B cell (primary cell): ENCODE measurements at regions not wholly inside any gene's neighbourhood (a gene's known extent, or its start where the extent isn't known, plus 50 kb on each side); places are given as distances from the start of the nearest gene placed in this dataset.

Experiments
- ATAC-seq: fragments of 200-7000 bp; cut with Tn5 transposase; one replicate; pipeline ENCODE4 v1.10.0; 2021; ENCODE audit warnings: low read depth, mild to moderate bottlenecking, moderate number of reproducible peaks, moderate library complexity
- CTCF ChIA-PET: fragments of 350-600 bp; sonication (Branson Sonifier 250); formaldehyde crosslinking; loops from one replicate; lab custom pipeline; 2021; ENCODE audit warnings: antibody characterized with exemption, inconsistent platforms; lab: Charles Lee
- POLR2A ChIA-PET: fragments of 350-600 bp; sonication (Branson Sonifier 250); formaldehyde crosslinking; loops from one replicate; lab custom pipeline; 2021; ENCODE audit warnings: antibody characterized with exemption; lab: Charles Lee
- DNase-seq: peaks from one replicate; pipeline ENCODE4 v3.0.0; 2013
- H2AFZ ChIP-seq: 2 replicates; pipeline ENCODE4 v1.6.1; 2012; ENCODE audit warnings: mild to moderate bottlenecking, low read depth, low read length; ENCODE audit not compliant: insufficient read depth, poor library complexity, severe bottlenecking
- H3K27ac ChIP-seq, 2 donors: 1 replicate in 1 of 2; 2 replicates in 1 of 2; pipeline ENCODE4 v1.5.1; 2012 to 2013; ENCODE audit warnings: low read length in 2 of 2, mild to moderate bottlenecking in 2 of 2, moderate library complexity in 1 of 2
- H3K27me3 ChIP-seq, 4 experiments: fragments of 200-600 bp in 1 of 4; sonication (generic) in 1 of 4; replicated peaks in 1 of 4; 1 replicate in 2 of 4; 2 replicates in 2 of 4; pipeline versions ENCODE4 v1.6.1 to v1.7.0; 2013 to 2016; ENCODE audit warnings: low read length in 3 of 4, mild to moderate bottlenecking in 2 of 4, mixed read lengths in 1 of 4, moderate library complexity in 1 of 4; ENCODE audit not compliant: insufficient read depth in 4 of 4, control insufficient read depth in 3 of 4; ENCODE audit errors: control extremely low read depth in 1 of 4
- H3K36me3 ChIP-seq, 2 experiments: replicated peaks in 1 of 2; 1 replicate in 1 of 2; 2 replicates in 1 of 2; pipeline versions ENCODE4 v1.6.1 to v1.7.1; 2013; ENCODE audit warnings: low read length in 1 of 2; ENCODE audit not compliant: insufficient read depth in 2 of 2, control insufficient read depth in 1 of 2; ENCODE audit errors: control extremely low read depth in 1 of 2, extremely low read depth in 1 of 2
- H3K4me1 ChIP-seq, 2 donors: fragments of 200-600 bp in 1 of 2; sonication (generic) in 1 of 2; 1 replicate in 1 of 2; 2 replicates in 1 of 2; pipeline versions ENCODE4 v1.5.1 to v1.6.1; 2013 to 2017; ENCODE audit warnings: low read length in 2 of 2; ENCODE audit not compliant: control insufficient read depth in 2 of 2, insufficient read depth in 2 of 2
- H3K4me2 ChIP-seq: replicated peaks from 2 replicates; pipeline ENCODE3; 2012; ENCODE audit warnings: mild to moderate bottlenecking, low read depth, low read length; ENCODE audit not compliant: poor library complexity, severe bottlenecking
- H3K4me3 ChIP-seq, 5 experiments: fragments of 200-600 bp in 1 of 5; sonication (generic) in 1 of 5; 1 replicate in 3 of 5; 2 replicates in 2 of 5; pipeline versions ENCODE4 v1.5.1 to v1.7.0; 2011 to 2016; ENCODE audit warnings: low read length in 4 of 5, mild to moderate bottlenecking in 4 of 5, low read depth in 2 of 5, control low read depth in 1 of 5, moderate library complexity in 1 of 5; ENCODE audit not compliant: insufficient read depth in 1 of 5; ENCODE audit errors: control extremely low read depth in 1 of 5, extremely low read depth in 1 of 5
- H3K79me2 ChIP-seq: fragments of 200-600 bp; sonication (generic); one replicate; pipeline ENCODE4 v1.6.0; 2016; ENCODE audit warnings: low read length; ENCODE audit not compliant: control insufficient read depth, insufficient read depth
- H3K9ac ChIP-seq: fragments of 200-600 bp; sonication (generic); 2 replicates; pipeline ENCODE4 v1.6.1; 2017; ENCODE audit warnings: mild to moderate bottlenecking, low read length, moderate library complexity
- H3K9me3 ChIP-seq, 3 donors: one replicate each; pipeline versions ENCODE4 v1.6.1 to v1.7.1; 2013; ENCODE audit warnings: low read length in 2 of 3; ENCODE audit not compliant: control insufficient read depth in 2 of 3, insufficient read depth in 1 of 3; ENCODE audit errors: control extremely low read depth in 1 of 3
- H4K20me1 ChIP-seq: 2 replicates; pipeline ENCODE4 v1.6.0; 2012; ENCODE audit warnings: mild to moderate bottlenecking, low read length; ENCODE audit not compliant: insufficient read depth, control insufficient read depth, poor library complexity, severe bottlenecking
- H3K27ac Mint-ChIP-seq: one replicate; pipeline ENCODE4 v1.8.0; 2021; ENCODE audit warnings: mixed read lengths
- H3K27me3 Mint-ChIP-seq: one replicate; pipeline ENCODE4 v1.8.0; 2021; ENCODE audit warnings: mixed read lengths
- H3K4me1 Mint-ChIP-seq: one replicate; pipeline ENCODE4 v1.8.0; 2021; ENCODE audit warnings: mixed read lengths
- H3K4me3 Mint-ChIP-seq: one replicate; pipeline ENCODE4 v1.8.0; 2021; ENCODE audit warnings: mixed read lengths
- H3K9me3 Mint-ChIP-seq: one replicate; pipeline ENCODE4 v1.8.0; 2022; ENCODE audit warnings: mixed read lengths; ENCODE audit not compliant: insufficient read depth
- EZH2 ChIP-seq: IDR thresholded peaks from 2 replicates; pipeline ENCODE4 v1.6.1; 2012; ENCODE audit warnings: borderline replicate concordance, low read depth, mild to moderate bottlenecking, moderate library complexity, low read length; ENCODE audit not compliant: insufficient read depth, poor library complexity, severe bottlenecking
- WGBS: methylation state at CpG from one replicate; pipeline ENCODE4 v1.1.5; 2013; ENCODE audit warnings: missing lambda C conversion rate; ENCODE audit not compliant: insufficient coverage; 5-methylcytosine and 5-hydroxymethylcytosine counted together
- intact Hi-C: fragments of 100-400 bp; cut with micrococcal nuclease; formaldehyde crosslinking; loops from one replicate; pipeline ENCODE4 v1.10.0; 2022
- TF ChIP-seq, protein P1 (sequence below): fragments of 200-600 bp; IDR thresholded peaks from one replicate; pipeline ENCODE4 v1.8.0; 2022; ENCODE audit warnings: antibody characterized with exemption, mild to moderate bottlenecking

DNA sequence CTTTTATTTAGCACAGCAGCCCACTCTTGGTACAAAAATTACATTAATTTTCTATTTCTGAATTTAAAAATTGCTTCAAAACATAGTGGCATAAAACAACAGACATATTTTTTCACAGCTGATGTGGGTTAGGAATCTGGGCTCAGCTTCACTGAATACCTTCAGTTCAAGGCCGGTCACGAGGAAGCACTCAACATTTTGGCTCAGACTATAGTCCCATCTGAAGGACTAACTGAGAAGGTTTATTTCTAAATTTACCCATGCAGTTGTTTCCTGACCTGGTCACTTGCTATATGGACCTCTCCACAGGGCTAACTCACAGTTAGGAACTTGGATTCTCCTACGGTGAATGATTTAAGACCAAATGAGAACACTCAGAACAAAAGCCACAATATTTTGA is 1230.2 kb upstream of the ADGRL3 start:
- Histone ChIP-seq H3K4me2 (no peak overlapping the region), H3K4me3 (no peak overlapping the region), H3K36me3 (no peaks in the 10 kb centered on the region), H3K4me1 (no peaks in the 10 kb centered on the region), H3K9me3 (peaks cover 0 to 3% (median 0%) of the 10 kb centered on the region in 3 donors), H2AFZ (no peak overlapping the region), H4K20me1 (no peaks in the 10 kb centered on the region), H3K79me2 (no peaks in the 10 kb centered on the region), H3K27me3 (no peaks in the 10 kb centered on the region), H3K9ac (no peak overlapping the region), H3K27ac (no peak overlapping the region)
- DNase-seq (no peak), ATAC-seq (no peak)
- Mint-ChIP-seq H3K4me3 (no peak overlapping the region), H3K27ac (no peak overlapping the region), H3K9me3 (peaks cover 2% of the 10 kb centered on the region), H3K4me1 (no peaks in the 10 kb centered on the region), H3K27me3 (no peaks in the 10 kb centered on the region)
- CTCF ChIA-PET, result no interaction called here
- TF ChIP-seq, protein P1, sequence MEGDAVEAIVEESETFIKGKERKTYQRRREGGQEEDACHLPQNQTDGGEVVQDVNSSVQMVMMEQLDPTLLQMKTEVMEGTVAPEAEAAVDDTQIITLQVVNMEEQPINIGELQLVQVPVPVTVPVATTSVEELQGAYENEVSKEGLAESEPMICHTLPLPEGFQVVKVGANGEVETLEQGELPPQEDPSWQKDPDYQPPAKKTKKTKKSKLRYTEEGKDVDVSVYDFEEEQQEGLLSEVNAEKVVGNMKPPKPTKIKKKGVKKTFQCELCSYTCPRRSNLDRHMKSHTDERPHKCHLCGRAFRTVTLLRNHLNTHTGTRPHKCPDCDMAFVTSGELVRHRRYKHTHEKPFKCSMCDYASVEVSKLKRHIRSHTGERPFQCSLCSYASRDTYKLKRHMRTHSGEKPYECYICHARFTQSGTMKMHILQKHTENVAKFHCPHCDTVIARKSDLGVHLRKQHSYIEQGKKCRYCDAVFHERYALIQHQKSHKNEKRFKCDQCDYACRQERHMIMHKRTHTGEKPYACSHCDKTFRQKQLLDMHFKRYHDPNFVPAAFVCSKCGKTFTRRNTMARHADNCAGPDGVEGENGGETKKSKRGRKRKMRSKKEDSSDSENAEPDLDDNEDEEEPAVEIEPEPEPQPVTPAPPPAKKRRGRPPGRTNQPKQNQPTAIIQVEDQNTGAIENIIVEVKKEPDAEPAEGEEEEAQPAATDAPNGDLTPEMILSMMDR, result no peak
- no peak for TF ChIP-seq EZH2
- intact Hi-C loops, result no loop called here
- POLR2A ChIA-PET, result no interaction called here
- WGBS, result 82% methylated on average over 2 of the region's 3 CpGs

DNA sequence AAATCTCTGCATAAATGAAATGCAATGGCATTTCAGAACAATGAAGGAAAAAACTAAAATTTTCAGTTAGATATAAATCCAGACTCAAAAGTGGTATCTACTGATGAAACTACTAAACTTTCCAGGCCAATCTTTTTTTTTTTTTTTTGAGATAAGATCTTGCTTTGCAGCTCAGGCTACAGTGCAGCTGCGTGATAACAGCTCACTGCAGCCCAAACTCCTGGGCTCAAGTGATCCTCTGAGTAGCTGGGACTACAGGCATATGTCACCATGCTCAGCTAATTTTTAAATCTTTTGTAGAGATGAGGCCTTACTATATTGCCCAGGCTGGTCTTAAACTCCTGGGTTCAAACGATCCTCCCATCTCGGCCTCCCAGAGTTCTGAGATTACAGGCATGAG is 1228.2 kb upstream of the ADGRL3 start:
- ATAC-seq (no peak), DNase-seq (no peak)
- no peak overlapping the region for H3K27ac ChIP-seq
- Mint-ChIP-seq H3K27ac (no peak overlapping the region), H3K9me3 (peaks cover 2% of the 10 kb centered on the region), H3K4me1 (no peaks in the 10 kb centered on the region), H3K4me3 (no peak overlapping the region), H3K27me3 (no peaks in the 10 kb centered on the region)
- no peaks in the 10 kb centered on the region for H4K20me1 ChIP-seq
- WGBS, result 57% methylated on average over 1 of the region's 3 CpGs
- no peak overlapping the region for H2AFZ ChIP-seq
- H3K36me3 ChIP-seq, result no peaks in the 10 kb centered on the region
- H3K9ac ChIP-seq, result no peak overlapping the region
- no peaks in the 10 kb centered on the region for H3K27me3 ChIP-seq
- no peaks in the 10 kb centered on the region for H3K9me3 ChIP-seq
- no peaks in the 10 kb centered on the region for H3K4me1 ChIP-seq
- ChIA-PET CTCF (no interaction called here), POLR2A (no interaction called here)
- no peak overlapping the region for H3K4me2 ChIP-seq
- no peak for TF ChIP-seq EZH2
- TF ChIP-seq, protein P1, result no peak
- intact Hi-C loops, result no loop called here
- no peak overlapping the region for H3K4me3 ChIP-seq
- H3K79me2 ChIP-seq, result no peaks in the 10 kb centered on the region
